Caco-2 (cell line): ENCODE measurements at regions not wholly inside any gene's neighbourhood (a gene's known extent, or its start where the extent isn't known, plus 50 kb on each side); places are given as distances from the start of the nearest gene placed in this dataset.

Experiments used
- BruUV-seq: library from RNA; stranded (reverse); fragments of 400-500 nt; replicated peaks from 2 replicates; lab custom pipeline; 2021; lab: Mats Ljungman, UMichigan
- CTCF ChIA-PET: fragments of 300-600 bp; sonication (Branson Sonifier 250); formaldehyde crosslinking; loops from one replicate; lab custom pipeline; 2022; ENCODE audit warnings: antibody characterized with exemption; lab: Charles Lee
- POLR2A ChIA-PET: fragments of 300-600 bp; sonication (Branson Sonifier 250); formaldehyde crosslinking; loops from one replicate; lab custom pipeline; 2022; ENCODE audit warnings: antibody characterized with exemption; lab: Charles Lee
- DNase-seq, 2 experiments: peaks; one replicate each; pipeline versions ENCODE4 v3.0.0 to v3.0.0-alpha.2; 2020 to 2022
- H3K27me3 ChIP-seq: replicated peaks from 2 replicates; pipeline ENCODE4 v1.6.0; 2011; ENCODE audit warnings: low read length; ENCODE audit not compliant: control insufficient read depth, insufficient read depth
- H3K36me3 ChIP-seq: 2 replicates; pipeline ENCODE4 v1.5.1; 2011; ENCODE audit warnings: low read length; ENCODE audit not compliant: control insufficient read depth, insufficient read depth
- H3K4me1 ChIP-seq: fragments of 250-450 bp; sonication (Bioruptor Pico); 2 replicates; pipeline ENCODE4 v1.5.1; 2020; ENCODE audit warnings: mild to moderate bottlenecking
- H3K4me3 ChIP-seq: 2 replicates; pipeline ENCODE4 v1.5.1; 2011; ENCODE audit warnings: low read depth, mild to moderate bottlenecking, control low read depth, low read length
- H3K9me3 ChIP-seq: fragments of 250-450 bp; sonication (Bioruptor Pico); 2 replicates; pipeline ENCODE4 v1.5.1; 2020; ENCODE audit warnings: mild to moderate bottlenecking, moderate library complexity
- H3K27ac Mint-ChIP-seq: one replicate; pipeline ENCODE4 v1.8.0; 2022; ENCODE audit warnings: mixed read lengths; ENCODE audit not compliant: unreplicated experiment
- H3K27me3 Mint-ChIP-seq: one replicate; pipeline ENCODE4 v1.8.0; 2022; ENCODE audit warnings: mixed read lengths; ENCODE audit not compliant: insufficient read depth, unreplicated experiment
- H3K36me3 Mint-ChIP-seq: one replicate; pipeline ENCODE4 v1.8.0; 2022; ENCODE audit warnings: mild to moderate bottlenecking, mixed read lengths; ENCODE audit not compliant: insufficient read depth, unreplicated experiment
- H3K4me1 Mint-ChIP-seq: one replicate; pipeline ENCODE4 v1.8.0; 2022; ENCODE audit warnings: low read depth, mixed read lengths; ENCODE audit not compliant: unreplicated experiment
- H3K4me3 Mint-ChIP-seq: one replicate; pipeline ENCODE4 v1.8.0; 2022; ENCODE audit warnings: mild to moderate bottlenecking, moderate library complexity, mixed read lengths; ENCODE audit not compliant: unreplicated experiment
- H3K9me3 Mint-ChIP-seq: one replicate; pipeline ENCODE4 v1.8.0; 2022; ENCODE audit warnings: mixed read lengths; ENCODE audit not compliant: unreplicated experiment
- intact Hi-C: fragments of 100-400 bp; cut with micrococcal nuclease; formaldehyde crosslinking; loops from one replicate; pipeline ENCODE4 v1.10.0; 2022; ENCODE audit not compliant: unreplicated experiment
- TF ChIP-seq, protein P1 (sequence below), 2 experiments: fragments of 200-600 bp in 1 of 2; IDR thresholded peaks; 1 replicate in 1 of 2; 2 replicates in 1 of 2; pipeline versions ENCODE4 v1.5.1 to v1.8.0; 2011 to 2022; ENCODE audit warnings: antibody characterized with exemption in 1 of 2, control low read depth in 1 of 2, inconsistent platforms in 1 of 2, low read depth in 1 of 2, low read length in 1 of 2, mild to moderate bottlenecking in 1 of 2, moderate library complexity in 1 of 2; ENCODE audit not compliant: insufficient read depth in 1 of 2, severe bottlenecking in 1 of 2, unreplicated experiment in 1 of 2

- BruUV-seq = no TSS peak
- peaks cover 3% of the 10 kb centered on the region for H3K27me3 Mint-ChIP-seq
- intact Hi-C loops = loop anchor here (10.0 kb wide), 1 partner anchor 60 kb away; no protein-coding TSS in a partner anchor
- H3K4me1 Mint-ChIP-seq = peaks cover 8% of the 10 kb centered on the region
- Histone ChIP-seq H3K27me3 (no peaks in the 10 kb centered on the region), H3K9me3 (no peaks in the 10 kb centered on the region), H3K4me3 (no peak overlapping the region), H3K36me3 (no peaks in the 10 kb centered on the region), H3K4me1 (0 out of 2 replicates have a peak, but pooled peaks cover 6% of the 10 kb centered on the region)
- ChIA-PET POLR2A (no interaction called here), CTCF (interaction anchor here (1.2 kb wide), 1 partner anchor 24 kb away, joined by 3 read pairs; no protein-coding TSS in a partner anchor)
- TF ChIP-seq, protein P1, sequence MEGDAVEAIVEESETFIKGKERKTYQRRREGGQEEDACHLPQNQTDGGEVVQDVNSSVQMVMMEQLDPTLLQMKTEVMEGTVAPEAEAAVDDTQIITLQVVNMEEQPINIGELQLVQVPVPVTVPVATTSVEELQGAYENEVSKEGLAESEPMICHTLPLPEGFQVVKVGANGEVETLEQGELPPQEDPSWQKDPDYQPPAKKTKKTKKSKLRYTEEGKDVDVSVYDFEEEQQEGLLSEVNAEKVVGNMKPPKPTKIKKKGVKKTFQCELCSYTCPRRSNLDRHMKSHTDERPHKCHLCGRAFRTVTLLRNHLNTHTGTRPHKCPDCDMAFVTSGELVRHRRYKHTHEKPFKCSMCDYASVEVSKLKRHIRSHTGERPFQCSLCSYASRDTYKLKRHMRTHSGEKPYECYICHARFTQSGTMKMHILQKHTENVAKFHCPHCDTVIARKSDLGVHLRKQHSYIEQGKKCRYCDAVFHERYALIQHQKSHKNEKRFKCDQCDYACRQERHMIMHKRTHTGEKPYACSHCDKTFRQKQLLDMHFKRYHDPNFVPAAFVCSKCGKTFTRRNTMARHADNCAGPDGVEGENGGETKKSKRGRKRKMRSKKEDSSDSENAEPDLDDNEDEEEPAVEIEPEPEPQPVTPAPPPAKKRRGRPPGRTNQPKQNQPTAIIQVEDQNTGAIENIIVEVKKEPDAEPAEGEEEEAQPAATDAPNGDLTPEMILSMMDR (IDR thresholded peaks at IDR 0.05; ENCODE audit: insufficient read depth in 1 of 2, low read depth in 1 of 2, low read length in 1 of 2, severe bottlenecking in 1 of 2, unreplicated experiment in 1 of 2) = no peak
- no peaks in the 10 kb centered on the region for H3K9me3 Mint-ChIP-seq
- no peak for DNase-seq
- H3K27ac Mint-ChIP-seq = no peak overlapping the region
- no peak overlapping the region for H3K4me3 Mint-ChIP-seq
- no peaks in the 10 kb centered on the region for H3K36me3 Mint-ChIP-seq
Observed at GRCh38 chr17:36784633-36785032, 152.6 kb upstream of the LHX1 start.

- intact Hi-C loops = loop anchor here (10.0 kb wide), 1 partner anchor 62 kb away; no protein-coding TSS in a partner anchor
- no peaks in the 10 kb centered on the region for H3K36me3 Mint-ChIP-seq
- CTCF ChIA-PET = no interaction called here
- TF ChIP-seq, protein P1 (IDR thresholded peaks at IDR 0.05; ENCODE audit: insufficient read depth in 1 of 2, low read depth in 1 of 2, low read length in 1 of 2, severe bottlenecking in 1 of 2, unreplicated experiment in 1 of 2) = no peak
- no peak overlapping the region for H3K4me3 ChIP-seq
- BruUV-seq = no TSS peak
- no peak for DNase-seq
- no peaks in the 10 kb centered on the region for H3K9me3 ChIP-seq
- H3K9me3 Mint-ChIP-seq = no peaks in the 10 kb centered on the region
- no peaks in the 10 kb centered on the region for H3K36me3 ChIP-seq
- H3K4me1 ChIP-seq = 0 out of 2 replicates have a peak, but pooled peaks cover 6% of the 10 kb centered on the region
- no peak overlapping the region for H3K27ac Mint-ChIP-seq
- POLR2A ChIA-PET = no interaction called here
- no peaks in the 10 kb centered on the region; the same call in 1 of the 2 replicates for H3K27me3 ChIP-seq
- no peak overlapping the region for H3K4me3 Mint-ChIP-seq
- H3K27me3 Mint-ChIP-seq = peaks cover 6% of the 10 kb centered on the region
- peaks cover 8% of the 10 kb centered on the region for H3K4me1 Mint-ChIP-seq
Observed at GRCh38 chr17:36786867-36787266, 150.4 kb upstream of the LHX1 start.

DNA sequence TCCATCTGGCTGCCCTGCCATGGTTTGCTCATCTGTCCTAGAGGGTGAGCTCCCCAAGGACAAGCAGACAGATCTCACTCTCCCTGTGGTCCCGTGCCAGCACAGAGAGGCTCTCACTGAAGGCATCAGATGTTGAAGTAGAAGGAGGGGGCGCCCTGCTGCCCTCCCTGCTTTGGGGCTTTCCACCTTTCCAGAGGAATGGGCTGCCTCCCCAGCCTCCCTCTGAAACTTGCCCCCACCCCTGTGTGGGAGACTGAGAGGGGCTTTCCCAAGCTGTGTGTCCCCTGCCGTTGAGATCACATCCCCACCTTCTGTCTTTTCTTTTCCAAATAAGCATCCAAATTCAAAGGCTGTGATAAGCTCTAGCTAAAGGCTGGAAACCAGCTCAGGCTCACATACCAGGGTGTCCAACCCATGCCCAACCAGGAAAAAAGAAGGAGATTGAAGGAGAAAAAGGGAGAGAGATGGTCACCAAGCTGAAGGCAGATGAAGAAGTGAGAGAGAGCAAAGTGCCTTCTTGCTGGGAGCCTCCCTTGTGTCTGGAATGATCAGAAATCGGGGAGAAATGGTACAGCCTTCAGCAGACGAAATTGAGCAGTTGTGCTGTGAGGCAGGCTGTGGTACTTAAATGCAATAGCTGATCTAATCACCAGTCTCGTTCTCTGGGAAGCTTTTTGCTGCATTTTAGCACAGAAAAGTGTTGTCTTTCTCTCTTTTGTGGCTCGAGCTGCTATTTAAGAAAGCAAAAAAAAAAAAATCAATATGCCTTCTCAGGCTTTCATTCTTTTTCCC lies 145.9 kb upstream of the LHX1 start:
- ChIA-PET POLR2A (interaction anchor here (0.6 kb wide), 1 partner anchor 22 kb away, joined by 3 read pairs; no protein-coding TSS in a partner anchor), CTCF (no interaction called here)
- H3K4me1 Mint-ChIP-seq = no peaks in the 10 kb centered on the region
- H3K27me3 Mint-ChIP-seq = peaks cover 21% of the 10 kb centered on the region
- BruUV-seq = no TSS peak
- Histone ChIP-seq H3K27me3 (no peaks in the 10 kb centered on the region; the same call in 1 of the 2 replicates), H3K4me1 (no peaks in the 10 kb centered on the region), H3K9me3 (no peaks in the 10 kb centered on the region), H3K36me3 (no peaks in the 10 kb centered on the region), H3K4me3 (no peak overlapping the region)
- no peak for DNase-seq
- TF ChIP-seq, protein P1 (IDR thresholded peaks at IDR 0.05; ENCODE audit: insufficient read depth in 1 of 2, low read depth in 1 of 2, low read length in 1 of 2, severe bottlenecking in 1 of 2, unreplicated experiment in 1 of 2) = no peak
- no peak overlapping the region for H3K27ac Mint-ChIP-seq
- no peak overlapping the region for H3K4me3 Mint-ChIP-seq
- H3K36me3 Mint-ChIP-seq = no peaks in the 10 kb centered on the region
- intact Hi-C loops = no loop called here
- no peaks in the 10 kb centered on the region for H3K9me3 Mint-ChIP-seq
